Kasumi-1 (cell line): ENCODE measurements at regions not wholly inside any gene's neighbourhood (a gene's known extent, or its start where the extent isn't known, plus 50 kb on each side); places are given as distances from the start of the nearest gene placed in this dataset.
A peak's percentile ranks its signal among the peaks of the same experiment; 100 is the strongest.

Experiments
- DNase-seq, 2 experiments: peaks; one replicate each; lab custom pipeline; 2025; lab: John Stamatoyannopoulos, UW

- no peak for DNase-seq
Observed at GRCh38 chr4:184879271-184879670, 53.5 kb upstream of the ACSL1 start.

DNA sequence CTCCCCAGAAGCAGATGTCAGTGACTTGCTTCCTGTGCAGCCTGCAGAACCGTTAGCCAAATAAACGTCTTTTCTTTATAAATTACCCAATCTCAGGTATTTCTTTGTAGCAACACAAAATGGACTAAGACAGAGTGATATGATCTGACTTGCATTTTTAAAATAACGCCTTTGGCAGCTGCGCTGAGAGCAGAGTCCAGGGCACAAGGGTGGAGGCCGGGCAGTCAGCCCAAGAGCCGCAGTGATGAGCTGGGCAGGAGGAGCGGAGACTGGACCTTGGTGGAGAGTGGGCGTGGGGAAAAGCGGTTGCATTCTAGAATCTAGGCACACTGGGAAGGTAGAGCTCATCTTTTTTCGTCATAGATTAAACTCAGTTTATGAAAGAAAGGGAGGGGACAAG lies 56.5 kb upstream of the ACSL1 start:
- DNase-seq: no peak

GRCh38 chr4:184883024-184883423 lies 57.3 kb upstream of the ACSL1 start:
- DNase-seq: no peak

DNA sequence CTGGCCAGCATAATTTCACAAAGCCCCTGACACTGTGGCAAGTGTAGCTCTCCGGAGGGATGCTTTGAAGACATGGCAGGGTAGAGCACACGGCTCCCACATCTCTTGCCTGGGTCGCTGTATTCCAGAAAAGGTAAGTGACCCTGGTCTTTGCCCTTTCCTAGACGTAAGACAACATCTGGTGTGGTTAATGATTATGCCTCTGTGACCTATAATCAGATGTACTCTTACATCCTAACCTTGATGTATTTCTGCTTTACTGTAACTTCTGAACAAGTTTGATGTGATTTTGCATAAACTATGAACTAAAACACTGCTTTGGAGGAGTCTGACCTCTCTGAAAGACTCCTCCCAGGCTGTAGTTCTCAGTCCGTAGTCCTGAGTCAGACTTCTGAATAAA lies 59.1 kb upstream of the ACSL1 start:
- no peak for DNase-seq

DNA sequence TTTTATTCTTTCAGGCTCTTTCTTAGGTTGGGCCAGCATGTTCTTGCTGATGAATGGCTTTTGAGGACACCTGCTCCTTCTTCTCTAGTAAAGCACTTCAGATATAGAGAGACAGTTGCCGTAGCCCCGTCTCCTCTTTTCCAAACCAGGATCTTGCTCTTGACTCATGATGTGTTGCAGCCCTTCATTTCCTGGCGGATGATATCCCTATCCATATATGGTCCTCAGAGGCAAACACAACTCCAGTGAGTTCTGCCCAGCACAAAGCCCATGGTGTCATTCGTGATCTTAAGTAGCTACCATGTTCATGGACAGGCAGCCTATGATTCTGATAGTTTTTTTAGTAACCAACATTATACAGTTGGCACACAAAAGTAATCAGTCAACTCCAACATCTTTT lies 59.8 kb upstream of the ACSL1 start:
- no peak for DNase-seq

- DNase-seq: no peak
Observed at GRCh38 chr4:184887333-184887732, 61.6 kb upstream of the ACSL1 start.

GRCh38 chr4:184887947-184888346 lies 62.2 kb upstream of the ACSL1 start:
- no peak for DNase-seq

GRCh38 chr4:184889666-184890335 lies 64.0 kb upstream of the ACSL1 start:
- peak; percentile 14 to 32 for DNase-seq

DNA sequence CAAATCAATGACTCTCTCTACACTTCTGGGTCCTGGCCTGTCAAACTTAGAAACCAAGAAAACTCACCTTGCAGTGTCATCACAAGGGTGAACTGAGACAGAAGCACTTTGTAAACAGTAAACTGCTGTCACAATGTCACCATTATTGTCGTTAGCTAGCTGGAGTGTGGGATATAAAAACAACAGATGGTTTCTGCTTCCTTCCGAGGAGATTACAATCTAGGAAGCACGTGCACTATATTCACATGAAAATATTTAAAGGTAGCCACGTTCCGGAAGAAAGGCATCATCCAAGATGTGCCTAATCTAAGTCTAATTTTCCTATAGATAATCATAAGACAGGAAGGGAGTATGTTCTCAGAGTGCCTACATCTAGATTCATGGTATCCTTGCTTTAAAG lies 64.7 kb upstream of the ACSL1 start:
- DNase-seq: no peak

GRCh38 chr4:184891816-184892397 lies 66.1 kb upstream of the ACSL1 start:
- no peak for DNase-seq

DNA sequence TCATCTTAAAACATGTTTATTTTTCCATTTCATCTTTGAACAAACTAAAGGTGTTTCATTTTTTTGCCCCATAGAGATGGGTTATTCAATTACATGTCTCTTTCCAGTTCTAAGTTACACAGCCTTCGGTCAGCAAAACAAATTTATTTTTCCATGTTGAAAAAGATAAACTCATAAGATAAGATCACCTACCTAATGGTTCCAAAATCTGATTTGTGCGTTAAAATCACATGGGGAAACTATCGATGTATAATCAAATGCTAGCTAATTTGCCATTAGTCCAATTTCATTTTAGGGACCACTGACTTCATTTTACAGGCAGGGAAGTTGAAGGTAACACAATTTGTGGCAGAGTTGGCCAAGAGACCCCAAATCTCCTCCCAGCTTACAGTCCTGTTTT lies 67.2 kb upstream of the ACSL1 start:
- DNase-seq: no peak

GRCh38 chr4:184893801-184894571 lies 68.2 kb upstream of the ACSL1 start:
- DNase-seq: peak in 1 of 2 experiments; percentile 9

- DNase-seq: peak; percentile 59 to 61
Observed at GRCh38 chr4:184895012-184895695, 69.4 kb upstream of the ACSL1 start.

GRCh38 chr4:184896868-184897715 lies 71.3 kb upstream of the ACSL1 start:
- no peak for DNase-seq

- no peak for DNase-seq
Observed at GRCh38 chr4:184897895-184898294, 72.1 kb upstream of the ACSL1 start.

- DNase-seq: no peak
Observed at GRCh38 chr4:184898793-184899192, 73.0 kb upstream of the ACSL1 start.

DNA sequence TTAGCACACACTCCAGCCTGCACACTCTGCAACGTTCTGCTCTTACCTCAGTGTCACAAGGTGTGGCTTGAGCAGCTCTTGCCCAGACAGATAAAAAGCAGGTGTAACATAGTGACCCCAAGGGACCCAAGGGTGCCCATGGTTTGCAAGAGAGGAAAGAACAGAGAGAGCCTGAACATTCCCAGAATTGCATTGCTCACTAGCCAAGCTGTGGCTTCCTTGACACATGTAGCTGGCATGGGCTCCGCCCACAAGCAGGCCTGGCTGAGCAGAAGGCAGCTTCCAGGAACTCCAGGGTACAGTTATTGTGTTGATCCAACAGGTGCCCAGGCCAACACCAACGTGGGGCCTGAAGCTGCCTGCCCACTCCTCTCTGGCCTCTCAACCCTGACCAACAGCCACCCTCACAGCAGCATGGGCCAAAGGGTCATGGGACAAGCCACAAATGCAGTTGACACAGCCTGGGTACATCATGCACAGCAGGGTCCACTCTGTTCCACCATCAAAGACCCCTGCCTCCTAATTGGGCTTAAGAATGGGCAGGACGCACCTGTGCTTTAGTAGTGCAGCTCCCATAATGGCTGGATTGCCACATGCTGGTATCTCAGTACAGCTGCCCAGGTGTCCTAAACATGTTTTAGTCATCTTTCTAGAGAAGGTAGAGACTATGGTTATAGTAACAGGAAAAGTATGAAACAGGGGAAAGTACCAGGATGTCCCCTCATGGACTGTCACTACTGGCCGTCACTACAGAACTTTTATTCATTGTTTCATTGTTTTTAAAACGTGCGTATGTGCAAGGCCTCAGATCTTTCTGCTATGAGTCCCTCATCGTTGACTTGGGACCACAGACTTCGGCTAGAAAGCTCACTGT lies 73.7 kb upstream of the ACSL1 start:
- DNase-seq: no peak

DNA sequence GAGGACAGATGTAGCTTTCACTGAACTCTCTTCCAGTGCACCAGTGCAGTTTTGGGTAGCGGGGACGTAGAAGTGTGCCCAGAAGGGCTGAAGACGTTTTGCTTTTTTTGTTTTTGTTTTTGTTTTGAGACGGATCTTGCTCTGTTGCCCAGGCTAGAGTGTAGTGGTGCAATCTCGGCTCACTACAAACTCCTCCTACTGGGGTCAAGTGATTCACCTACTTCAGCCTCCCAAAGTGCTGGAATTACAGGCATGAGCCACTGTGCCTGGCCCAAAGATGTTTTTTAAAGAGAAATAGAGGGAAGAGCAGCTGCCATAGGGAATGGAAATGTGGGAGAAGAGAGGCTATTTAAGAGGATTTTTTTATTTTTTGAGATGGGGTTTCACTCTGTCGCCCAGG lies 74.4 kb upstream of the ACSL1 start:
- no peak for DNase-seq

DNA sequence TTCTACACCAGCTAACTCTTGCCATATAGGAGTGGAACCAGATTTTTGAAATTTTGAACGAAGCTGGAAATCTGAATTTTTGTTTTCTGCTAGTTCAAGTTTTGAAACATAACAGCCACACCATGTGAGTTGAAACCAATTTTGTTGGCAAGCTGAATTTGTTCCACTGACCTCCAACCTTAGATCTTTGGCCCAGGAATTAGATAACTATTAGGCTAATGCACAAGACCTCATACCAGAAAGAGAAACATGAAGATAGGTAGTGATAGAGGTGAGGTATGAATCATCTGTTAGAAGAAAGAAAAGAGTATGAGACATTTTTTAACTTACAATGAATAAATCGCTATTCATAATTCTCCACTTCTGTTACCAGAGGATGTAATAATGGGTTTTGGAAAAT lies 76.8 kb upstream of the ACSL1 start:
- DNase-seq: no peak

GRCh38 chr4:184906480-184907097 lies 80.8 kb upstream of the ACSL1 start:
- DNase-seq: no peak
